ENCODE measurements at regions not wholly inside any gene's neighbourhood (a gene's known extent, or its start where the extent isn't known, plus 50 kb on each side); places are given as distances from the start of the nearest gene placed in this dataset.

DNA sequence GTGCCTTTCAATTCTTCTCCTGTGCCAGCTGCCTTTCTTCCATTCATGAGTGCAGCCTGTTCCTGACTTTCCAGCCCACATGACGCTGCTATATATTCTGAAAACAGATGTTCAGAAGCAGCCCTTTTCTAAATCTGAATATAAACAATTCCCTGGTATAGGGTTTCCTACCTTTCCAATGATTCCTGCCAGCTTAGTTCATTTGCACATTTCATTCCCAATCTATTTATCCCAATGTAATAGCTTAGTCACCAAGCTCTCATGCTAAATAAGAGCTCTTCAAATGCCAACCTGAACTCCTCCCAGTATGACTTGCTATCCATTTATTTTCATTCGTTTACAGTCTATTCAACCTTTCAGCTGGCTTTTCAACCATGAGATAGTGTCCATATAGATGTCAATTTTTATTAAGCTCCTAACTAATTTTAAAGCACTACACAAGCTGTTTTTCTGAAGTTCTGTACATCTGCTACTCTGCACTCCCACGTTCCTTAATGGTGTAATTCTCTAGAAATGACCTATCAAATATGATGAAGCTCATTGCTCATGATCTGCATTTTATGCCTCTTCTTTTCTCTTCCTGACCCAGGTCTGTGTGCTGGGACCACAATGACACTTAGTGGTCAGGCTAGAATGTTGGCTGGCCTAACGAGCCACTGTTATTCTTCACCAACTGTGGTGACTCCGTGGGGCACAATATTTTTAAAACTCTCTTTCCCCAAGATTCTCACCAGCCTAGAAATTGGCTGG, 605.0 kb upstream of the TBL1XR1 start:
- DNase-seq, result no peak

DNA sequence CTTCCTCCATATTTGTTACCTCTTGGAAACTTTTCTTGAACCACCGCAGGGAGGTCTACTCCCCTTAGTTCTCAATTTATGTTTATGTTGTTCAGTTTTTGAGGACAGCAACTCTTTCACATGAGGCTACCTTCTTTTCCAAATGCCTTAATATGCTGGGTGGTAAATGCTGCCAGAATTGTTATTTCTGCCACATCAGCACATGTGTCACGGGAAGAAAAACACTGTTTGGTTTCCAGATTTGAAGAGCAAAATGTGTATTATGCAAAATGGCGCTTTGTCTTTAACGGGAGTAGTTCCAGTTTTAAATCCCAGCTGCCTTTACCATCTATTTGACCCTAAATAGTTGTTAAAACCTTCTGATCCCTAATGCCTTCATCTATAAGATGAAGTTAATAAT, 606.2 kb upstream of the TBL1XR1 start:
- DNase-seq, result no peak

GRCh38 chr3:177804032-177804431, 606.8 kb upstream of the TBL1XR1 start:
- DNase-seq, result no peak

DNA sequence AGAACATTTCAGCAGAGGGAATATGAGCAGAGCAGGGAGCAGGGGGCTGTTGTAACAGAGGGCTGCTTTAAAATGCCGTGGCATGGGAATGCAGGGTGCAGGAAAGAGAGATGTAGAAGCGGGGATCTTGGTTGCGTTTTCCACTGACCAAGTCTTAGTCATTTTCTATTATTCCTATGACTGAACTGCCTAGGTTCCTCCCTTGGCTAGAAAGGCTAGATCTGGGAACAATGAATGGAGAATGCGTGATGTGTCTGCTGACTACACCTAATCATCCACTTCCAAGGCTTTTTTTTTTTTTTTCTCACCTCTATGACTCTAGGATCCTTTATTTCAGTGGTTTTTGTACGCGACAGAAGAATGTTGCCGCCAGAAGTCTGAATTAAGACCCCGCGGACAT, 607.4 kb upstream of the TBL1XR1 start:
- no peak for DNase-seq

GRCh38 chr3:177807150-177807875, 610.0 kb upstream of the TBL1XR1 start:
- DNase-seq, result no peak

DNA sequence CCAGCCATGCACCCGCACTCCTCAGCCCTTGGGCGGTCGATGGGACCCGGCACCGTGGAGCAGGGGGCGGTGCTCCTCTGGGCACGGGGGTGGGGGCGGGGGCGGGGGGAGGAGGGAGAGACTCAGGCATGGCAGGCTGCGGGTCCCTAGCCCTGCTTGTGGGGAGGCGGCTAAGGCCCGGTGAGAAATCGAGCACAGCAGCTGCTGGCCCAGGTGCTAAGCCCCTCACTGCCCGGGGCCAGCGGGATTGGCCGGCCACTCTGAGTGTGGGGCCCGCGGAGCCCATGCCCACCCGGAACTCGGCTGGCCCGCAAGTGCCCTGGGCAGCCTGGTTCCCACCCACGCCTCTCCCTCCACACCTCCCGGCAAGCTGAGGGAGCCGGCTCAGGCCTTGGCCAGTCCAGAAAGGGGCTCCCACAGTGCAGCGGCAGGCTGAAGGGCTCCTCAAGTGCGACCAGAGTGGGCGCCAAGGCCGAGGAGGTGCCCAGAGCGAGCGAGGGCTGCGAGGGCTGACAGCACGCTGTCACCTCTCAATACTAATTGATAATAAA, 611.7 kb upstream of the TBL1XR1 start:
- DNase-seq, result peak; percentile 12

GRCh38 chr3:177810162-177810623, 612.9 kb upstream of the TBL1XR1 start:
- no peak for DNase-seq

- DNase-seq, result no peak
Observed at GRCh38 chr3:177811112-177811511, 613.8 kb upstream of the TBL1XR1 start.

GRCh38 chr3:177811835-177812234, 614.6 kb upstream of the TBL1XR1 start:
- DNase-seq, result no peak

DNA sequence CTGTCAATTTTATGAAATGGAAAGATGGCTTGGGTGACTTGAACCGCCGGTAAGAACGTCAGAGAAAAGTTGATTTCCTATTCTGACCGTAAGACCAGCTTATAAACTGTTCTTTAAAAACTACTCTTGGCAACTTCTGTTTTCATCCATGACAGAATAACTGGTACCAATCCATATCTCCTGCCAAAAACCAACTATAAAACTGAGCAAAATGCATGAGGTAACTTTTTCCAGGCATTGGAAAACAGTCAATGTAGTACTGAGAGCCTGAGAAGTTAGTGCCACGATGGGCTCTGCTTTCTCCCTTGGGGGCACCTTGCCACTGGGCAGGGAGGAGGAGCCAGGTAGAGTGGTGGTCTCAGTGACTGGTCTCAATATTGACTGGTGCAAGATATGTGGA, 615.2 kb upstream of the TBL1XR1 start:
- no peak for DNase-seq

DNA sequence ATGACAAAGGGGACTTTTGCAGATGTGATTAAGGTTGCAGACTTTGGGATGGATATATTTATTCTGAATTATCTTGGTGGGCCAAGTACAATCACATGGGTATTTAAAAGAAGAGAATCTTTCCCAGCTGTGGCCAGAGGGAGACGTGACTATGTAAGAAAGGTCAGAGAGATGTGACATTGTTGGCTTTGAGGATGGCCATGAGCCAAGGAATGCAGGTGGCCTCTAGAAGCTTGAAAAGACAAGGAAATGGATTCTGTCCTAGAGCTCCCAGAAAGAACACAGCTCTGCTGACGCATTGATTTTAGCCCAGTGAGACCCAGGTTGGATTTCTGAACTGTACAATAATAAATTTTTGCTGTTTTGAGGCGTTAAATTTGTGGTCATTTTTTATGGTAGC, 616.0 kb upstream of the TBL1XR1 start:
- no peak for DNase-seq

GRCh38 chr3:177816667-177817208, 619.5 kb upstream of the TBL1XR1 start:
- no peak for DNase-seq

- DNase-seq, result no peak
Observed at GRCh38 chr3:177817751-177818150, 620.5 kb upstream of the TBL1XR1 start.

GRCh38 chr3:177818712-177819240, 621.5 kb upstream of the TBL1XR1 start:
- no peak for DNase-seq

- no peak for DNase-seq
Observed at GRCh38 chr3:177820683-177821316, 623.5 kb upstream of the TBL1XR1 start.

DNA sequence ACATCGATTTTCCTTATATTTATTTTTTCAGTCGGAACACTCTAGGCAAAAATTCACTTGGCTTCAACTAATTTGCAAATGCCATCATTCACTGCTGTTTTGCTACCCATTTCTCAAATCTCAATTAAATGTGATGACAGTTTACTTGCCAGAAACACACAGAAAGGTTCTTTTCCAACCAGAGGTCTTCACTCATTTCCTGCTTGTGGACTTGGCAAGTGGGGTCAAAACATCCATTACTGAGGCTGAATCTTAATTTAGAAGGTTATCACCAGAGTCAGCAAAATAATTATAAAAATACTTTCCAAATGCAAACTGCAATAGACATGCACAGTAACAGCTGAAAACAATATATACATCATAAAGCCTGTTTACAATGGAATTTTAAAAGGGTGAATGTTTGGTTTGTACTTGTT, 625.4 kb upstream of the TBL1XR1 start:
- no peak for DNase-seq

DNA sequence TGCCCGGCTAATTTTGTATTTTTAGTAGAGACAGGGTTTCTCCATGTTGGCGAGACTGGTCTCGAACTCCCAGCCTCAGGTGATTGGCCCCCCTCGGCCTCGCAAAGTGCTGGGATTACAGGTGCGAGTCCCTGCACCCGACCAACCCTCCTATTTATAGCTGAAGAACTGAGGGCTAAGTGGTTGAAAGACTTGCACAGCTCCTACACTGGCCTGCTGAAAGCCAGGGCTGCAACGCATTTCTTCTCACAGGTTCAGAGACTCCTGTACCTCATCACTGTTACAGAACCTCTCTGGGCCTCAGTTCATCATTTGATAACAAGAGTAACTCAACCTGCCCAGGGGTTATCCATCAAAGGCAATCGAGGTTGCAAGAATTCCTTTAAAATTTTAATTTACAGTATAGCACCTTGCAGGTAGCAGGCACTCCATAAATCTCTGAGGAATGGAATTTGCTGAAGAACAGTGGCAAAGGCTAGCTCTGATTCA, 626.5 kb upstream of the TBL1XR1 start:
- DNase-seq, result no peak

DNA sequence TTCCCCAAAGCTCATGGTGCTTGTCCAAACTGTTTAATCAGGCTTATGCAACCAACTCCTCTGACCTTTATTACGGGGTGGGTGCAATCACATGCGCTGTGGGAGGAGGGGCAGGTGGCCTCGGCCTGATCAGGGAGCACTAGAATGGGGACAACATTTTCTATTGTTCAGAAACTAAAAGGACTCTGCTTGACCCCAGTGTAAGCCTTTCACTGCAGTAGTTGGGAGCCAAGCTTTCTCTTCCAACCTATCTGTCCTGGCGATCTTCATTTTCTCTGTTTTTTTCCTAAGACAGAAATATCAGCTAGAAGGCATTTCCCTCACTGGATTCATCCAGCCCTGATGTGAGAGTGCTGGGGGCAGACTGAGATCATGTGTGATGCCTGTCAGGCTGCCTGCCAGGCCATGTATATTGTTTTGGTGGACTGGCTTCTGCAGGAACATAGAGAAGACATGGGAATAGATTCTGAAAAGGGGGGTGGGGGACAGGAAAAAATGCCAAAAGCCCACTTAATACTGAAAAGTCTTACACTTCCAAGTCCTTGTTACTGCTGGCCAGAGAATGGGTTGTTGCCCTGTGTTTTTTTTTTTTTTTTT, 627.0 kb upstream of the TBL1XR1 start:
- no peak for DNase-seq

GRCh38 chr3:177824841-177825240, 627.6 kb upstream of the TBL1XR1 start:
- DNase-seq, result no peak

DNA sequence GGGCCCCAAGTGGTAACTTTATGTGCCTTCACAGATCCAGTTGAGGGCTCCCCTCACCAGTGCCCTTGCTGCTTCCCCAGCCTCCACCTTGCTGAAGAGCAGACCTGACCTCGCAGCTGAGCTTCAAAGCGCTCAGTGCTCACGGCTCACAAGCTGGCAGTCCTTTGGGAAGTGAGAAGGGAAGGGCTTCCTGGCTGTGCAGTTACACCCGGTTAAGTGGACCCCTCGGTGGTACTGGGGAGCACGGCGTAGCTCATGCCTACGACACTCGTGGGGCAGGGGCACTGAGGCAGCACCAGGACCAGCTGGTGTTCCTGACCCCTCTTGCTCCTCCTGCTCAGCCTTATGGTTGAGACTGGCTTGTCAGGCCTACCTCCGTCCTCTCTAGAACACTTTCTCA, 629.0 kb upstream of the TBL1XR1 start:
- DNase-seq, result no peak

GRCh38 chr3:177827511-177828207, 630.4 kb upstream of the TBL1XR1 start:
- DNase-seq, result no peak

DNA sequence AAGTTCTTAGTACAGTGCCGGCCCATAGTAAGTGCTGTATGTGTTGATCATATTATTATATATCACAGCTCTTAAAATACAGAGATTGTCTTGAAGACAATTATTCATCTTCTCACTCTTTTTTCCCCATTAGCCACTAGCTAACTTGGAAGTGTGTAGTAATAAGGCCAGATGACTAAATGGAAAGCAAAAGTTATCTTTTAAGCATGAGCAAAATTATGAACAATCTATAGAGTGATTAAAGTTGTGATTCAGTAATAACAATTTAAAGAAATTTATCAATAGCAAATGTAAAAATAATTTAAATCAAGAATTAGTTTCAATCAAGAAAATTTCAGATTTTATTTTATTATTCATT, 630.9 kb upstream of the TBL1XR1 start:
- no peak for DNase-seq
